ENCODE measurements at regions not wholly inside any gene's neighbourhood (a gene's known extent, or its start where the extent isn't known, plus 50 kb on each side); places are given as distances from the start of the nearest gene placed in this dataset.

GRCh38 chr18:47669815-47670214 is 260.6 kb downstream of the SMAD2 start:
- TF ChIP-seq FOSL2 (IDR thresholded peaks at IDR 0.05) (no peak), FOSL2 (CRISPR knock-in tag; IDR thresholded peaks at IDR 0.05) (no peak), SMC3 (IDR thresholded peaks at IDR 0.05) (no peak), E2F6 (IDR thresholded peaks at IDR 0.05; ENCODE audit: borderline replicate concordance, low read depth) (no peak), CTCF (IDR thresholded peaks at IDR 0.05) (no peak), POLR2A (IDR thresholded peaks at IDR 0.05; ENCODE audit: low read length) (no peak), MYC (IDR thresholded peaks at IDR 0.05; ENCODE audit: borderline replicate concordance, low read length) (no peak), ZC3H11A (IDR thresholded peaks at IDR 0.05) (no peak), POLR2AphosphoS2 (conservative IDR thresholded peaks at IDR 0.05; ENCODE audit: low read length) (no peak)

Data from A549 (cell line).